ENCODE measurements at regions not wholly inside any gene's neighbourhood (a gene's known extent, or its start where the extent isn't known, plus 50 kb on each side); places are given as distances from the start of the nearest gene placed in this dataset.
"Not testable (repeated sequence)": the region's sequence is repeated elsewhere in the genome, so short reads cannot be mapped to it uniquely, and the experiment has no call there.

DNA sequence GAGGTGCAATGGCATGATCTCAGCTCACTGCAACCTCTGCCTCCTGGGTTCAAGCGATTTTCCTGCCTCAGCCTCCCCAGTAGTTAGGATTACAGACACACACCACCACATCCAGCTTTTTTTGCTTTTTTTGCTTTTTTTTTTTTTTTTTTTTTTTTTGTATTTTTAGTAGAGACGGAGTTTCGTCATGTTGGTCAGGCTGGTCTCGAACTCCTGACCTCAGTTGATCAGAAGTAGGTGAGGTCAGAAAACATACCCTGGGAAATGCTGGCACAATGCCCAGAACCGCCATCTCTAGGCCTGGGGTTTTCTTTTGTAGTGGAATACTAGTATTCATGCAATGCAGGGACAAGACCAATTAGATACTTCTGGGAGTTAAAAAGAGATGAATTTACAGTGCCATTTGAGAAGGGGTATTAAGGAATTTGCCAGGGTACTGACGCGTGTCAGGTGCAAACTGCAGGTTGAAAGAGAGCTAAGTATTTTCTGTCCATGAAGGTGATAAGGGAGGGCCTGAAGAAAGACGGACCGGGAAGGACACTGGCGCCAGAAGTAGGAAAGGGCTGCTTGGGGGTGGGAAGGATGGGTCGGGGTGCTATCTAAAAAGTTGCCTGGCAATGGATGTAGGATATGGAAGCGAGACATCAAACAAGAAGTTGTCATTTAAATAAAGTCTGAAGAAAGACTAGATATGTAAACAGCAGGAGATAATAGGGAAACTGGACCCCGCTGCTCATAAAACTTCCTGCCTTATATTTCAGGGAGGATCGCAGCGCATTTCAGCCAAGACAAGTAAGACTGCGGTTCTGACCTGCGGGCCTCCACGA lies 95.8 kb downstream of the PPIAL4G start:
- TF ChIP-seq, protein P1, sequence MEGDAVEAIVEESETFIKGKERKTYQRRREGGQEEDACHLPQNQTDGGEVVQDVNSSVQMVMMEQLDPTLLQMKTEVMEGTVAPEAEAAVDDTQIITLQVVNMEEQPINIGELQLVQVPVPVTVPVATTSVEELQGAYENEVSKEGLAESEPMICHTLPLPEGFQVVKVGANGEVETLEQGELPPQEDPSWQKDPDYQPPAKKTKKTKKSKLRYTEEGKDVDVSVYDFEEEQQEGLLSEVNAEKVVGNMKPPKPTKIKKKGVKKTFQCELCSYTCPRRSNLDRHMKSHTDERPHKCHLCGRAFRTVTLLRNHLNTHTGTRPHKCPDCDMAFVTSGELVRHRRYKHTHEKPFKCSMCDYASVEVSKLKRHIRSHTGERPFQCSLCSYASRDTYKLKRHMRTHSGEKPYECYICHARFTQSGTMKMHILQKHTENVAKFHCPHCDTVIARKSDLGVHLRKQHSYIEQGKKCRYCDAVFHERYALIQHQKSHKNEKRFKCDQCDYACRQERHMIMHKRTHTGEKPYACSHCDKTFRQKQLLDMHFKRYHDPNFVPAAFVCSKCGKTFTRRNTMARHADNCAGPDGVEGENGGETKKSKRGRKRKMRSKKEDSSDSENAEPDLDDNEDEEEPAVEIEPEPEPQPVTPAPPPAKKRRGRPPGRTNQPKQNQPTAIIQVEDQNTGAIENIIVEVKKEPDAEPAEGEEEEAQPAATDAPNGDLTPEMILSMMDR (conservative IDR thresholded peaks at IDR 0.05 in 1 of 2, IDR thresholded peaks at IDR 0.05 in 1 of 2; ENCODE audit: extremely low read depth in 1 of 2, insufficient read depth in 1 of 2, low read depth in 1 of 2, low read length in 2 of 2): not testable (repeated sequence)
- TF ChIP-seq EZH2 (IDR thresholded peaks at IDR 0.05; ENCODE audit: borderline replicate concordance, low read length): not testable (repeated sequence)

Data from mammary epithelial cell (primary cell).